ENCODE measurements at regions not wholly inside any gene's neighbourhood (a gene's known extent, or its start where the extent isn't known, plus 50 kb on each side); places are given as distances from the start of the nearest gene placed in this dataset.

GRCh38 chr10:111739874-111740139 lies 443.8 kb downstream of the GPAM start:
- DNase-seq (ENCODE audit: low spot score): no peak

GRCh38 chr10:111745982-111746381 lies 437.6 kb downstream of the GPAM start:
- DNase-seq (ENCODE audit: low spot score): no peak

GRCh38 chr10:111747751-111748150 lies 435.8 kb downstream of the GPAM start:
- DNase-seq (ENCODE audit: low spot score): no peak

GRCh38 chr10:111748184-111748583 lies 435.4 kb downstream of the GPAM start:
- DNase-seq (ENCODE audit: low spot score): no peak

GRCh38 chr10:111750165-111750849 lies 433.3 kb downstream of the GPAM start:
- DNase-seq (ENCODE audit: low spot score): no peak

GRCh38 chr10:111756217-111757061 lies 427.1 kb downstream of the GPAM start:
- peak; percentile 75 for DNase-seq (ENCODE audit: low spot score)

- DNase-seq (ENCODE audit: low spot score): no peak
Measured at GRCh38 chr10:111758593-111758992, 425.0 kb downstream of the GPAM start.

- DNase-seq (ENCODE audit: low spot score): no peak
Measured at GRCh38 chr10:111762114-111762513, 421.5 kb downstream of the GPAM start.

GRCh38 chr10:111765216-111765615 lies 418.3 kb downstream of the GPAM start:
- DNase-seq (ENCODE audit: low spot score): no peak

GRCh38 chr10:111766464-111766863 lies 417.1 kb downstream of the GPAM start:
- no peak for DNase-seq (ENCODE audit: low spot score)

GRCh38 chr10:111767661-111768060 lies 415.9 kb downstream of the GPAM start:
- no peak for DNase-seq (ENCODE audit: low spot score)

GRCh38 chr10:111773950-111774349 lies 409.6 kb downstream of the GPAM start:
- DNase-seq (ENCODE audit: low spot score): no peak

GRCh38 chr10:111774486-111774885 lies 409.1 kb downstream of the GPAM start:
- DNase-seq (ENCODE audit: low spot score): no peak

- no peak for DNase-seq (ENCODE audit: low spot score)
Measured at GRCh38 chr10:111784436-111784835, 399.1 kb downstream of the GPAM start.

GRCh38 chr10:111784946-111785465 lies 398.6 kb downstream of the GPAM start:
- DNase-seq (ENCODE audit: low spot score): no peak

- no peak for DNase-seq (ENCODE audit: low spot score)
Measured at GRCh38 chr10:111785921-111786320, 397.6 kb downstream of the GPAM start.

- DNase-seq (ENCODE audit: low spot score): no peak
Measured at GRCh38 chr10:111789821-111790220, 393.7 kb downstream of the GPAM start.

GRCh38 chr10:111801841-111802240 lies 381.7 kb downstream of the GPAM start:
- no peak for DNase-seq (ENCODE audit: low spot score)

- DNase-seq (ENCODE audit: low spot score): no peak
Measured at GRCh38 chr10:111804781-111805180, 378.8 kb downstream of the GPAM start.

GRCh38 chr10:111811517-111811916 lies 372.0 kb downstream of the GPAM start:
- no peak for DNase-seq (ENCODE audit: low spot score)

GRCh38 chr10:111820471-111820870 lies 363.1 kb downstream of the GPAM start:
- no peak for DNase-seq (ENCODE audit: low spot score)

GRCh38 chr10:111821871-111822270 lies 361.7 kb downstream of the GPAM start:
- no peak for DNase-seq (ENCODE audit: low spot score)

GRCh38 chr10:111822661-111823060 lies 360.9 kb downstream of the GPAM start:
- DNase-seq (ENCODE audit: low spot score): no peak

GRCh38 chr10:111824128-111824527 lies 359.4 kb downstream of the GPAM start:
- DNase-seq (ENCODE audit: low spot score): no peak
